GM19395 (cell line): ENCODE measurements at regions not wholly inside any gene's neighbourhood (a gene's known extent, or its start where the extent isn't known, plus 50 kb on each side); places are given as distances from the start of the nearest gene placed in this dataset.

Source experiments
- ATAC-seq: cut with Tn5 transposase; IDR thresholded peaks from one replicate; pipeline ENCODE4 v1.9.1; 2021; ENCODE audit warnings: mild to moderate bottlenecking, moderate library complexity; ENCODE audit not compliant: unreplicated experiment

DNA sequence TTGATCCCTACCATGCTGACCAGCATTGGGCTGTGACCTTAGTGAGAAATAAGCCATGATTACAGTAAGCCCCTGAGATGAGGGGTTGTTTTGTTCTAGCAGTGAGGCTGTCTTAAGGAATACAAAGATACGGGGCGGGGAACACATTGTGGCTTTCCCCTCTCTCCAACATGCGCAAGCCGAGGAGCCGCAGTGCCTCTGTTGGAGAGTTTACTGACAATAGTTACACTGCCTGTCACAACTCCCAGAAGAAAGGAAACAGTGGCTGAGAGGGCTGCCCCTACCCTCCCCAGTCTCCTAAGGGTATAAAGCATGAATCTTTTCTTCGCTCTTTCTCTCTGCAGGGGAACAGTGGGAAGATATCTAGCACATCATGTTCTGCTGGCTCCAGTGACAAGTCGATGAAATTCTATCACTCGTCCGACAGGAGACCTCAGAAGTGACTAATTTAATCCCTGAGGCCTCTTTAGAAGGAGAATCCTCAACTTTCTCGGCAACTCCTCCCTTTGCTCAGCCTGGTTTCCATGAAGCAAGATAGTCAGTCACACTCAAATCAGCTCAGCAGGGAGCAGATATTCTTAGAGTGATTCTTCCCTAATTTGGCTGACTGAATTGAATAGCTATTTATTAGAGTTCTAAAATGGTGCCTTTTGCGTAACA, 409.0 kb upstream of the PROK2 start:
- no peak for ATAC-seq

DNA sequence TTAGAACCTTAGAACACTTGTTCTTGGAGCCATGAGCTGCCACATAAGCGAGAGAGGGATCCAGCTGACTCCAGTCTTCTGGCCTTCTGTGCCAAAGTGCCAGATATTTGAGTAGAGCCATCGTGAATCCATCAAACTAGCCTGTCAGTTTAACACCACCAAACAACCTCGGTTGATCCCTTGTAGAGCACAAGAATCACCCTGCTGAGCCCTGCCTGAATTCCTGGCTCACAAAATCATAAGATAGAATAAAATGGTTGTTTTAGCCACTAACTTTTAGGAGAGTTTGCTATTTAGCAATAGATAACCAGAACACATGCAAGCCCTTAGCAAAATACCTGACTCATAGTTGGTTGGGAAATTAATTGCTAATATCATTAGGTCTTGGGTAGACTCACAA, 407.6 kb upstream of the PROK2 start:
- ATAC-seq: no peak

DNA sequence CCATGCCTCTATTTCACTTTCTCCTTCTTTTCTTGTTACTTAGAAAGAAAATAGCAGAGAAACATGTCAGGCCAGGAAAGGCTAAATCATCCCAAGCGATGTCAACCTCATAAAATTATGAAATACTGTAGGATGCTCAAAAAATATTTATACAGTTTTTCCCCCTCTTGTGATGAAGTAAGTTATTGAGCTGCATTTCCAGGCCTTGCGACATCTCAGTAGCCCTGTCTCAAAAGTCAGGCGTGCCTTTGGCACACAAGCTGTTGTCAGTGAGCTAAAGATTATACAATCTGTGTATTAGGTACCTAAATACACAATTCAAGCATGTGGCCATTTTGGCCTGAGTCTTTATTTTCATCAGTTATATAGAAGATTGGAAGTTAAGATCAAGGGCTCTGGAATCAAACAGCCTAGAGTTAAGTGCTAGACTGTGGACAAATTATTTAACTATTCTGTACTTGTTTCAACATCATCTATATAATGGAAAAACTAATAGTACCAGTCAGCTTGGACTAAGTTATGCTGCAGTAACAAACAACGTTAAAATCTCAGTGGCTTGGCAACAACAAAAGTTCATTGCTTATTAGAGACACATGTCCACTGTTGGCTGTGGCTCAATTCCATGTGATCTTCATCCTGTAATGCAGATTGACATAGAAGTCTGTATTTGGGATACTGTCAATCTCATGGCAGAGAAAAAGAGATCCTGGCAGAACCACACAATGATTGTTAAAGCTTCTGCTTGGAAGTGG, 406.4 kb upstream of the PROK2 start:
- no peak for ATAC-seq

DNA sequence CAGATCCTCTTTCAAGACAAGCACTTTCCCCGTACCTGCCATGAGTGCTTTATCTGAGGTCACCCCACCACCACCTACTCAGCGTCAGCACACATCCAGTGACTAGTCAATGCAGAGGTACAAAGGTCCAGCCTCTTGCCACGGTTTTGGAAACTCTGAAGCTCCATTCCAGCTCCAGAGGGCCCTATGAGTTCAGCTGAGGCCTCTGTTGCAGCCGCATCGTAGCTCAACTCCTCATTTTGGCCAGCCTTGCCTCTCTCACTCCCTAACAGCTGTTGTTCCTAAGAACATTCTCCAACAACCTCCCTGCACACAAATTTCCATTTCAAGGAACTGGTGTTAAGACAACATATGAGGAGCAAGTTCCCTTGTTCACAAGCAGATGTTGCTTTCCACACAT, 405.1 kb upstream of the PROK2 start:
- no peak for ATAC-seq

DNA sequence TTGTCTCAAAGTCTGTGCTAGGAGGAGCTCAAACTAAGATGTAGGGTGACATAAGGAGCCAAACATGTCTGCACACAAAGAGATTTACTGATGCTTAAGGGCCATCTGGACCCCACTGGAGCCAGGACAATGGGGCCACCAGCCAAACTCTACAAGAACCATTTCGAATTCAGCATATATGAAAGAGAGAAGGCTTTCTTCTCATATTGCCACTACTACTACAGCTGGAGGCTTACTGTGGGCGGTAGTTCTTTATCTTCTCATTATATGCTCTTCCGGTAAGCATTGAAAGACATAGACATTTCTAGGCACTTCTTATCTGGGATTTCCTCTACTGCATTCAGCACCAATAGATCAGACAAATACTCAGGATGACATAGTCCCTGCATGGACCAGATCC, 404.4 kb upstream of the PROK2 start:
- no peak for ATAC-seq

DNA sequence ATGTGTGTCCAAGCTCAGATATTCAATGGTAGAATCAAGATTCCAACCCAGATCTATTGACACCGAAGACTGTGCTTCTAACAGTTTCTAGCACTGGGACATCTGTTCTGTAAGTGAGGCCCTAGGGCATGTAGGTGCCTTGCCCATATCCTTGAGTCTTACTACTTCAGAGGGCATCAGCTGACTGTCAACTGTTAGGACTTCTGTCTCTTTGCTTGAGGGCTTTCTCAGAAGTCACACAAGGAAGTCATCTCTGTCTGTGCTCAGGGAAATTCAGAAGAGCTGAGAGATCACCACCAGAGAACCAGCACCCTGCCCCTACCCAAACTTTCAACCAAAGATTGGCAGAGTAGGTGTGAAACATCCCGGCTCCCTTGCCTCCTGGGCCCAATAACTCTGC, 403.6 kb upstream of the PROK2 start:
- ATAC-seq: no peak

DNA sequence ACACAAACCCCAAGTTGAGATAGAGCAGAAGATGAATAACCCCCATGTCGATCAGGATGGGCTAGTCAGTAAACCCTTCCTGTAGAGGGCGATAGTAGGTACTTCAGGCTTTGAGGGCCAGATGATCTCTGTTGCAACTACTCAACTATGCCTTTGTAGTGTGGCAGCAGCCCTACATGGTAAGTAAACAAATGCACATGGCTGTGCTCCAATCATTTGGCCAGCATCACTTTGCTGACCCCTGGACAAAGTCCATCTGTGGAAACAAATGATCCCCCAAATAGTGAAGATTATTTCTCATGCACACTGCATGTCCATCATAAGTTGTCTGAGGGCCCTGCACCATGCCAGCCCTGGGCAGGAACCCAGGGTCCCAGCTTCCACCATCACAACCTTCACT, 402.2 kb upstream of the PROK2 start:
- no peak for ATAC-seq

DNA sequence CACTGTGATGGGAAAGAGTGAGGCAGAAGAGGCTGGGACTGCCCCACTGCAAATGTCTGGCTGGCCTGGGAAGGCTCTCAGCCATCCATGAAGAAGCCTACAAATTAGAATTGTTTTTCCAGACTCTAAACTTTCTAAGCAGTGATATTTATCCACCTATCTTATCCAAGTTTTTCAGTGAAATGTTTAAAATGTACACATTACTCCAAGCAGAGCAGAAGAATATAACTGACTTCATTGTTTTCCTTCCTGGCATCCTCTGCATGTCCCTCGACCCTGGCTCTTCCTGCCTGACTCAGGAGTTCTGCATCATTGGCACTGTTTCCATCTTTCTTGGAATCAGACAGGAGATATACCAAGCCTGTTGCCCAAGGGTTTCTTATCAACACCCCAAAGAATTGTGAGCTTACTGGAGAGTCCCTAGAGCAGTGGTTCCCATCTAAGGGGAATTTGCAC, 401.5 kb upstream of the PROK2 start:
- no peak for ATAC-seq

DNA sequence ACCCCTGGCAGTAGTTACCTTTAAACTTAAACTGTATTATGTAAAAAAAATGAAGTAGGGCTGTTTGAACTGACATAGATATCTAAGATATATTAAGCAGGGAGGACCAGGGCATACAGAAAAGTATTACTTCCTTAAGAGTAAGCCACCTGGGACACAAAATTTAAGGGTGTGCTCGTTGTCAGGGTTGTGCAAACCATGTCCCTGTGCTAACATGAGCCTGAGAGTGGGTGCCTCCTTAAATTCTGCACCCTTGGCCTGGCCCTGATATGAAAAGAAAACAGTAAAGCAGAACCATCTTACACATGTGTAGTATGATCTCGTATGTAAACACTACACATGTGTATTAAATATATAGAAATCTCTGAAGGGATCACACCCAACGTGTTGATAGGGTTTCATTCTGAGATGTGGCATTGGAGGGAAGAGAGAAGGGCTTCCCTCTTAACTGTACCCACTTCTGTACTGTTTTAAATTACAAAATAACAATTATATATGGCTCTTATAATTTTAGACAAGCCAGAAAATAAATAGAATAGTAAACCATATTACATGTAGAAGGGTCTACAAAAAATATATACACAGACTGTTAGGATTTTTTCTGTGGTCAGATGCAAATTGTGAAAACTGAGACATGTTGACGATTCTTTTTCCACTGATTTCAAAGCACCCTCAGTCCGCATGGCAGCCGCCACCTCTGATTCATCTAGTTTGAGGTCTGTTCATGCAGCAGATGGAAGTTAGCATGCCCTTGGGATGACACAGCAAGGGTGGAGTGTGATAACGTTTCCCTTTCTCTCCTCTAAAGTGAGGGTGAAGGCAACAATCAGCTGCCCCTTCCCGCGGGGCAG, 400.8 kb upstream of the PROK2 start:
- peak; percentile 51 for ATAC-seq

DNA sequence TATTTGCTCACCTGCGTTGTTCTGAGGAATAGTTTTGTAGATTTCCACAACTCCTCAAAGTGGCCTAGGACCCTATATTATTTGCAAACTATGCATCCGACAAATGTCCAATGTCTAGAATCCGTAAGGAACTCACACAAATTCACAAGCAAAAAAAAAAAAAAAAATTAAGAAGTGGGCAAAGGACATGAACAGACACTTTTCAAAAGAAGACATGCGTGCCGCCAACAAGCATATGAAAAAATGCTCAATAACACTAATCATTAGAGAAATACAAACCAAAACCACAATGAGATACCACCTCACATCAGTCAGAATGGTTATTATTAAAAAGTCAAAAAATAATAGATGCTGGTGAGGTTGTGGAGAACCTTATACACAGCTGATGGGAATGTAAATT, 398.5 kb upstream of the PROK2 start:
- ATAC-seq: no peak

DNA sequence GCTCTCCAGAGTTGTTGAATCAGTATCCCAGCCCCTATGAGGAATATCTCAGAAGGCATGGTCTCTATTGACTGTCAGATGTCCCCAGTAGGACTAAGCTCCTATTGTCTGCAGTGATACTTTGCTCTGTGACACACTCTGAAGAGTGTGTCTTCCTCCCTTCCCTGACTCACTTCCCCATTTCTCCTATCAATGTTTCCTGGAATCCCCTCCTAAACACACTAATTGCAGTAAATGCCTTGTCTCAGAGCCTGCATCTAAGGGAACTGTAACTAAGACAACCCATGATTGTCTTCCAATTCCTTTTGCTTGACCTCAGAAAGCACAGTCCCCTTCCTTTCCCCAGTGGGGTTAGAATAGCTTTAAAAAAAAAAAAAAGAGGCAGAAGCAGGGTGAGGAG, 397.3 kb upstream of the PROK2 start:
- ATAC-seq: no peak

DNA sequence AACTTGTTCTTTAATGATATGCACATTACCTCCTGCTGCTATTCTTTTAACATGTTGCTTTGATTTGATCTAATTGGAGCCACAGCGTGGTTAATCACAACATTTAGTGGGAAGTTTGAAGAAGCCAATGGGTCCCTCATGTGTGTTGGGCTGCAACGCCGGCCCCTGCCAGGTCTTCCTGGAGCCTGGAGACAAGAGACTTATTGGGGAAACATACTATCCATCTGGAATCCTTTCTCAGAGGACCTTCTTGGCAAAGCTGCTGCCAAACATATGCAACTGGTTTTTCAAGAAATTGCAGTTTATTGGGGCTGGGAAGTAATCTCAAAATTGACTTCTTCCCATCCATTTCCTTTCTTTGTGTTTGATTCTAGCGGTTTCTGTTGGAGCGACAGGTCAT, 396.3 kb upstream of the PROK2 start:
- ATAC-seq: no peak

DNA sequence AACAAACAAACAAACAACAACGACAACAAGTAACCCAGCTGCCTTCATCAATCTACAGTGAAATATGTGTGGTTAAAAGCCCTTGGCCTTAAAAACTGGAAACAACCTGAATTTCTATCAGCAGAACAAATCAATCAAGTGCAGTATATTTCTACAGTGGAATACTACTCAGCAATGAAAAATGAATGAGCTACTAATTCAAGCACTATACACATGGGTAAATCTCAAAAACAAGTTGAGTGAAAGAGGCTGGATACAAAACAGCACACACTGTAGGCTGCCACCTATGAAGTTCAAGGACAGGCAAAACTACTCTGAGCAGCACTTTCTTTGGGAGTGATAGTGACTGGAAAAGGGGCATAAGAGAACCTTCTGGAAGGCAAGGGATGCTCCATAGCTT, 395.5 kb upstream of the PROK2 start:
- ATAC-seq: no peak

DNA sequence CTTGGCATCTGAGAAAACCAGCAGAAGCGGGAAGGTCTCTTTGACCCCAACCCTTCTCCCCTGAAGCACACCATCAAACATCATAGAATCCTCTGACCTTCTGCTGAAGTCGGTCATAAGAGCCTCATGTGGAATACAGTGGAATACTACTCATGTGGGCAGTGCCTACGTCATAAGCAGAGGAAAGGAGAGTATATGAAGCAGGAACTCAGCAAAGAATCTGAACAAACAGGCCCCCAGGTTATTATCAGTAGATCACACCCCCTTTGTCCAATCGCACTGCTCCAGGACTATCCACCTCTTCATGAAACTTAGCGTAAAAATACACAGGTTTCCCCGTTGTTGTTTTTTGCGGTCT, 394.1 kb upstream of the PROK2 start:
- no peak for ATAC-seq

DNA sequence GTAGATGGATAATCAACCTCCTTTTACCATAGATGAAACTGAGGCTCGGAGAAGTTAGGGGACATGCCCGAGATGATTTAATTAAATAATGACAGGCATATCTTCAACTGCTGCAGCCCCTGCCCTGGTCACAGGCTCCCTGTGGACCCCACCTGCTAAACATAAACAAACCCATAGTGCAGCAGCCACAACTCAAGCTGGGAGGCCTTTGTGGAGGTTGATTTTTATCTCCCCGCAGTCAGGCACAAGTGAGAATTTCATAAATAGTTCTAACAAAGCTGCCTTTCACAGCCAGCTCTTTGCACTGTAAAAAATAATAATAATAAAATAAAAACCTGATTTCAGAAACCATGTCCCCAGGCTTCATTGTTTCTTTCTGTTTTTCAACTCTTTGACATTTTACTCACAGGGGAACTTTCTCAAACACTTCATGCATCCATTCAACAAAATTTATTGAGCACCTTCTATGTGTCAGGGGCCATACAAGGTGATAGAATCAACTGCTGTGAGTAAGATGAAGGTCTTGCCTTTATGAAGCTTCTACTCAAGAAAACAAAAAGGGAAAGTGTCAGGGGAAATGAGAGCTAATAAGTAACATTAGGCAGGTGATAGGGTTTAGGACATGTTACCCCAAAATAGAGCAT, 393.6 kb upstream of the PROK2 start:
- ATAC-seq: no peak

DNA sequence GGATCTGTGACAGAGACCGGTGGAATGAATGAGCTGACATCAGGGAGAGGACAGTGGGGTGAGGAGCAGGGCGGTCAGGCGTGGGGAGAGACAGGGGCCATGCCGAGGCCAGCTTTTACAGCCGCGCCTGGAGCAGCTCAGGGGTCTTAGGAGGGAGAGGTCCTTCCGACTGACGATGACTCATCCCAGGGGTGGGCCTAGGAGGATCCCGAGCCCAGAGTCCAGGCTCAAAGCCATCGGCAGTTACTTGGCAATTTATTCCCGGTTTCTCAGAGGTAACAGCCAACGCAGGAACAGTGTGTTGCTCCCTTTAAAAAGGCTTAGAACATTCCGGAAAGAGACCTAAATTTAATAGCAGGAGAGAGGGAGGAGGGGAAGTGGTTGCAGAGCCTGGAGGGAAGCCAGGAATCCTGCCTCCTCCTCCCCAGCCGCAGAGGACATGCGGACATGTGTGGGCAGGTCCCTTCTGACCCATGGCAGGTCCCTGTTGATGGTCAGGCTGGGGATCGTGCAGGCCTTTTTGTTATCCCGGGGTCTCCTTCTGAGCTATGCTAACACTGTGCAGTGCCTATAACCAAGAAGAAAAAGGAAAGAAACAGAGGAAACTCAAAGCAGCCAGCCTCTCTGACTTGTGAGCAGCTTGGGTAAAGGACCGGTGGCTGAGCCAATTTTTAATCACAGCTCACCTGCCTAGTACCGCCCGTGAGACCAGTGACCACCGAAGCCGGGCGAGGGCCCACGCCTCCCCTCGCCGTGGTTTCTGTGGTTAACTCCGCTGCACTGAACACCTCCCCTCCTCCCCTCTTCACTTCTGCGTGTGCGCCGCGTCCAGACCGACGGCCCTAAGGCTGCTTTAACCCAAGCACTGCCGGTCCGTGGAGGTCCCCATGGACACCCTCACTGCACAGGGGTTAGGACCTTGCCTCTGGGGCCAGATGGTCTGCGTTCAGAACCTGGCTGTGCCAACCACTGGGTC, 392.4 kb upstream of the PROK2 start:
- peak; percentile 44 for ATAC-seq

DNA sequence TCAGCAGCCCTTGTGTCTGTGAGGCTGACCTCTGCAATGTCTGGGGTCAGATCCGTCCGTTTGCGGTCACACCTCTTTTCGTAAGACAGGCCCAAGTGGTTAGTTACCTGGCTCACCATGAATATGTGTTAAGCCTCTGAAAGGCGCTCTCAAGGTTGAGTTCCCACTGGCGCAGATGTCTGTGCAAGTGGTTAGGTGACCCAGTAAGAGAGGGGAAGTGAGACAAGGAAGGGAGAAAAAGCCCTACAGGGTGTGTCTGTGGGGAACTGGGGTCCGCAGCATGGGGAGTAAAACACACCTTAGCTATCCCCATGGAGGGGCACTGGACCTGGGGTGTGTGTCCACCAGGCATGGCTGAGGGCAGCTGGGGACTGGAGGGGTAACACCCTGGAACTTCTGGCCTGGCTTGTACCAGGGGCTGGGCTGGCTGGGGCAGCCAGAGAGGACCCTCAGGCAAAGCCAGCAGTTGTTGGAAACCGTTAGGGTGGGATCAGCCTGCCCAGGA, 391.6 kb upstream of the PROK2 start:
- ATAC-seq: peak; percentile 92

DNA sequence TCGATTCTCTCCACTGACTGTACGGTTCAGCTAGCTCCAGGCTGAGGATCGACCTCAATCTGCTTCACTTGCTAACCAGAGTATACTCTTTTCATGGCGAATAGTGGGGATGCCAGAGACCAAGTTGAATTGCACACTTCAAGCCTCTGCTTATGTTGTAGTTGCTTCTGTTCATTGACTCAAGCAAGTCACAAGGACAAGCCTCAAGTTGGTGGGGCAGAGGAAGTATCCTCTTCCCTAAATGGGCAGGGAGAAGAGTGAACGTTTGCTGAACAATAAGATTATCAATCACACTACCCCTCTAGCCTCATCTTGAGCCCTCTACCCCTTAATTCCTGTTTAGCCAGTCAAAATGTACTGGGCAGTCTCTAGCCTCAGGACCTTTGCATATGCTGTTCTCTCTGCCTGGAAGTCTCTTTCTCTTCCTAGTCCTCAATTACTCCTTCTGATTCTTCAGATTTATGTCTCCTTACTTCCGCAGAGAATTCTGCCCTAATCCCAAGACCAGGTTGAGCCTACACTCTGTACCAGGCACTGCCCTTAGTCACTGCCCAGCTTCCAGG, 390.4 kb upstream of the PROK2 start:
- no peak for ATAC-seq

DNA sequence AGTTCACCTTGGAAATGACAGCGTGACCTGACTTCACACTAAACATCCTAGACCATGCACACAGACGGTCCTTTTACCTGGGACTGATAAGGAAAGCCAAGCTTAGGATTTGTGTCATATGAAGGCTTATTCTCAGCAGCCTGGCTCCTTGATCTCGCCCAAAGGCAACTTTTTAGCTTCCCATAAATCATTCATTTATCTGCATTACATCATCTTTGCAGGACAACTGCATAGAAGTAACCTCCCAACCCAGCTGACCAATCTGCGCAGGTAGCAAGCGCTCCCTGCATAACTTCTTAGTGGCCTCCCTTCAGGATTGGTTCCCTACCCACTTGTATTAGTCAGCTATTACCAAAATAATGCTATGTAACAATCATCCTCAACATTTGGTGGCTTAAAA, 389.9 kb upstream of the PROK2 start:
- no peak for ATAC-seq

DNA sequence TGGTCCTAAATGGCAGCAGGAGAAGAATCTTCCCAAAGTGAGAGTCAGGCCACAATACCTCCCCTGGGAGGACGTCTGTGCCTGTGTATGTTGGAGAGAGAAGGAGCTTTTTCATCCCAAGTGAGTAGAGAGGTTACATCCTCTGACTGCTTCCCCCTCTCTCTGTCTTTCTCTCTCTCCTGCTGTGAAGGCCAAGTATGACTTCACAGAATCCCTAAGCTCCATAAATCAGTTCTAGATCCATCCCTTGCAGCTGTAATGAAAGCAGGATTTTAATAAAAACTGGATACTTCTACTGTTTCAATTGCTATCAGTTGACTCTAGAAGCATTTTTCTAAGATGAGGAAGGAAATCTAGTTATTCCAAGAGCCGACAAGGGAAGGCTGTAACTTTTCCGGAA, 389.1 kb upstream of the PROK2 start:
- no peak for ATAC-seq
